ES-I3 (cell line): ENCODE measurements at regions not wholly inside any gene's neighbourhood (a gene's known extent, or its start where the extent isn't known, plus 50 kb on each side); places are given as distances from the start of the nearest gene placed in this dataset.

Source experiments
- H3K36me3 ChIP-seq: 2 replicates; pipeline ENCODE4 v1.6.1; 2013; ENCODE audit warnings: mild to moderate bottlenecking, low read length, control low read depth, moderate library complexity; ENCODE audit not compliant: insufficient read depth
- H3K4me1 ChIP-seq: 2 replicates; pipeline ENCODE4 v1.6.1; 2013; ENCODE audit warnings: mild to moderate bottlenecking, control low read depth, low read length; ENCODE audit not compliant: insufficient read depth
- H3K9ac ChIP-seq: 2 replicates; pipeline ENCODE4 v1.6.1; 2013; ENCODE audit warnings: low read depth, mild to moderate bottlenecking, low read length, moderate library complexity
- H3K9me3 ChIP-seq: 2 replicates; pipeline ENCODE4 v1.6.1; 2013; ENCODE audit warnings: mild to moderate bottlenecking, low read length, moderate library complexity; ENCODE audit not compliant: control insufficient read depth, insufficient read depth

GRCh38 chr2:193542762-193543161 lies 1348.0 kb upstream of the TMEFF2 start:
- Histone ChIP-seq H3K4me1 (no peaks in the 10 kb centered on the region), H3K36me3 (no peaks in the 10 kb centered on the region; the same call in 1 of the 2 replicates), H3K9me3 (no peaks in the 10 kb centered on the region; the same call in 1 of the 2 replicates), H3K9ac (no peak overlapping the region)

- H3K9ac ChIP-seq, result no peak overlapping the region
- no peaks in the 10 kb centered on the region; the same call in 1 of the 2 replicates for H3K36me3 ChIP-seq
- no peaks in the 10 kb centered on the region for H3K4me1 ChIP-seq
- no peaks in the 10 kb centered on the region; the same call in 1 of the 2 replicates for H3K9me3 ChIP-seq
Measured at GRCh38 chr2:193539188-193539587, 1344.5 kb upstream of the TMEFF2 start.

- Histone ChIP-seq H3K4me1 (no peaks in the 10 kb centered on the region), H3K9ac (no peak overlapping the region), H3K9me3 (no peaks in the 10 kb centered on the region; the same call in 1 of the 2 replicates), H3K36me3 (no peaks in the 10 kb centered on the region; the same call in 1 of the 2 replicates)
Measured at GRCh38 chr2:193538061-193538460, 1343.3 kb upstream of the TMEFF2 start.

- H3K9ac ChIP-seq, result no peak overlapping the region
- H3K36me3 ChIP-seq, result no peaks in the 10 kb centered on the region; the same call in 1 of the 2 replicates
- H3K4me1 ChIP-seq, result no peaks in the 10 kb centered on the region
- H3K9me3 ChIP-seq, result no peaks in the 10 kb centered on the region; the same call in 1 of the 2 replicates
Measured at GRCh38 chr2:193537531-193537930, 1342.8 kb upstream of the TMEFF2 start.

- no peaks in the 10 kb centered on the region for H3K36me3 ChIP-seq
- no peaks in the 10 kb centered on the region for H3K9me3 ChIP-seq
- H3K4me1 ChIP-seq, result peaks cover 19% of the 10 kb centered on the region
- no peak overlapping the region for H3K9ac ChIP-seq
Measured at GRCh38 chr2:193528458-193528857, 1333.7 kb upstream of the TMEFF2 start.

- no peaks in the 10 kb centered on the region for H3K36me3 ChIP-seq
- no peaks in the 10 kb centered on the region for H3K9me3 ChIP-seq
- peaks cover 19% of the 10 kb centered on the region for H3K4me1 ChIP-seq
- H3K9ac ChIP-seq, result no peak overlapping the region
Measured at GRCh38 chr2:193527146-193527545, 1332.4 kb upstream of the TMEFF2 start.

GRCh38 chr2:193523662-193524061 lies 1328.9 kb upstream of the TMEFF2 start:
- Histone ChIP-seq H3K9ac (no peak overlapping the region), H3K36me3 (no peaks in the 10 kb centered on the region), H3K9me3 (no peaks in the 10 kb centered on the region), H3K4me1 (peaks cover 29% of the 10 kb centered on the region)

- Histone ChIP-seq H3K4me1 (peaks cover 29% of the 10 kb centered on the region), H3K36me3 (no peaks in the 10 kb centered on the region), H3K9ac (no peak overlapping the region), H3K9me3 (peaks cover 10% of the 10 kb centered on the region; the same call in 1 of the 2 replicates)
Measured at GRCh38 chr2:193521523-193521922, 1326.8 kb upstream of the TMEFF2 start.

- Histone ChIP-seq H3K9me3 (peaks cover 10% of the 10 kb centered on the region; the same call in 1 of the 2 replicates), H3K4me1 (peaks cover 26% of the 10 kb centered on the region), H3K36me3 (no peaks in the 10 kb centered on the region), H3K9ac (no peak overlapping the region)
Measured at GRCh38 chr2:193520709-193521458, 1326.2 kb upstream of the TMEFF2 start.

- Histone ChIP-seq H3K9ac (no peak overlapping the region), H3K4me1 (peaks cover 15% of the 10 kb centered on the region), H3K36me3 (no peaks in the 10 kb centered on the region), H3K9me3 (peaks cover 10% of the 10 kb centered on the region; the same call in 1 of the 2 replicates)
Measured at GRCh38 chr2:193518041-193518817, 1323.5 kb upstream of the TMEFF2 start.

- H3K9me3 ChIP-seq, result peaks cover 10% of the 10 kb centered on the region; the same call in 1 of the 2 replicates
- no peaks in the 10 kb centered on the region for H3K36me3 ChIP-seq
- no peak overlapping the region for H3K9ac ChIP-seq
- peaks cover 15% of the 10 kb centered on the region for H3K4me1 ChIP-seq
Measured at GRCh38 chr2:193517615-193518014, 1322.9 kb upstream of the TMEFF2 start.

GRCh38 chr2:193506035-193506434 lies 1311.3 kb upstream of the TMEFF2 start:
- no peak overlapping the region for H3K9ac ChIP-seq

GRCh38 chr2:193505620-193506019 lies 1310.9 kb upstream of the TMEFF2 start:
- Histone ChIP-seq H3K4me1 (peaks cover 7% of the 10 kb centered on the region; the same call in 1 of the 2 replicates), H3K9me3 (no peaks in the 10 kb centered on the region), H3K9ac (no peak overlapping the region), H3K36me3 (no peaks in the 10 kb centered on the region)

More at GRCh38 chr2:193506035-193506434, 1311.3 kb upstream of the TMEFF2 start:
- H3K36me3 ChIP-seq, result no peaks in the 10 kb centered on the region
- H3K4me1 ChIP-seq, result peaks cover 7% of the 10 kb centered on the region; the same call in 1 of the 2 replicates
- no peaks in the 10 kb centered on the region for H3K9me3 ChIP-seq

- H3K9me3 ChIP-seq, result no peaks in the 10 kb centered on the region
- peaks cover 7% of the 10 kb centered on the region; the same call in 1 of the 2 replicates for H3K4me1 ChIP-seq
- peak overlapping the region; percentile 60 for H3K9ac ChIP-seq
Measured at GRCh38 chr2:193502363-193503035, 1307.8 kb upstream of the TMEFF2 start.

More at GRCh38 chr2:193502363-193503035, 1307.8 kb upstream of the TMEFF2 start:
- no peaks in the 10 kb centered on the region for H3K36me3 ChIP-seq
